T-helper 17 cell (primary cell): ENCODE measurements at regions not wholly inside any gene's neighbourhood (a gene's known extent, or its start where the extent isn't known, plus 50 kb on each side); places are given as distances from the start of the nearest gene placed in this dataset.
"Not testable (repeated sequence)": the region's sequence is repeated elsewhere in the genome, so short reads cannot be mapped to it uniquely, and the experiment has no call there.

ENCODE experiments used
- ATAC-seq: fragments of 150-1000 bp; cut with Tn5 transposase; 2 replicates; pipeline ENCODE4 v1.10.0; 2021; ENCODE audit warnings: mild to moderate bottlenecking, moderate library complexity
- DNase-seq, 3 donors: peaks; one replicate each; pipeline versions ENCODE4 v3.0.0 to v3.0.0-alpha.2; 2020 to 2021
- H3K9me3 ChIP-seq: one replicate; pipeline ENCODE4 v1.7.0; 2013; ENCODE audit warnings: low read length, mild to moderate bottlenecking; ENCODE audit not compliant: control insufficient read depth, poor library complexity, severe bottlenecking
- H3K27ac Mint-ChIP-seq: one replicate; pipeline ENCODE4 v1.8.0; 2022; ENCODE audit warnings: mild to moderate bottlenecking, moderate library complexity, mixed read lengths
- H3K27me3 Mint-ChIP-seq: one replicate; pipeline ENCODE4 v1.8.0; 2022; ENCODE audit warnings: mixed read lengths
- H3K36me3 Mint-ChIP-seq: one replicate; pipeline ENCODE4 v1.8.0; 2022; ENCODE audit warnings: low read depth, mixed read lengths
- H3K4me1 Mint-ChIP-seq: one replicate; pipeline ENCODE4 v1.8.0; 2022; ENCODE audit warnings: mild to moderate bottlenecking, mixed read lengths
- H3K4me3 Mint-ChIP-seq: one replicate; pipeline ENCODE4 v1.8.0; 2022; ENCODE audit warnings: mild to moderate bottlenecking, moderate library complexity, mixed read lengths

GRCh38 chr15:81924729-81925128 lies 121.1 kb downstream of the MEX3B start:
- H3K27ac Mint-ChIP-seq: no peak overlapping the region
- ATAC-seq (no peak), DNase-seq (no peak)
- H3K4me1 Mint-ChIP-seq: no peaks in the 10 kb centered on the region
- no peak overlapping the region for H3K4me3 Mint-ChIP-seq
- H3K9me3 ChIP-seq: peaks cover 5% of the 10 kb centered on the region
- H3K36me3 Mint-ChIP-seq: peaks cover 2% of the 10 kb centered on the region
- H3K27me3 Mint-ChIP-seq: peaks cover 29% of the 10 kb centered on the region

- Mint-ChIP-seq H3K27me3 (peaks cover 29% of the 10 kb centered on the region), H3K4me3 (no peak overlapping the region), H3K27ac (no peak overlapping the region), H3K4me1 (no peaks in the 10 kb centered on the region), H3K36me3 (peaks cover 2% of the 10 kb centered on the region)
- ATAC-seq (no peak), DNase-seq (no peak)
- peaks cover 5% of the 10 kb centered on the region for H3K9me3 ChIP-seq
Measured at GRCh38 chr15:81923561-81924350, 122.1 kb downstream of the MEX3B start.

GRCh38 chr15:81922143-81922542 lies 123.7 kb downstream of the MEX3B start:
- no peak for DNase-seq
- H3K27me3 Mint-ChIP-seq: peaks cover 21% of the 10 kb centered on the region
- ATAC-seq: no peak

DNA sequence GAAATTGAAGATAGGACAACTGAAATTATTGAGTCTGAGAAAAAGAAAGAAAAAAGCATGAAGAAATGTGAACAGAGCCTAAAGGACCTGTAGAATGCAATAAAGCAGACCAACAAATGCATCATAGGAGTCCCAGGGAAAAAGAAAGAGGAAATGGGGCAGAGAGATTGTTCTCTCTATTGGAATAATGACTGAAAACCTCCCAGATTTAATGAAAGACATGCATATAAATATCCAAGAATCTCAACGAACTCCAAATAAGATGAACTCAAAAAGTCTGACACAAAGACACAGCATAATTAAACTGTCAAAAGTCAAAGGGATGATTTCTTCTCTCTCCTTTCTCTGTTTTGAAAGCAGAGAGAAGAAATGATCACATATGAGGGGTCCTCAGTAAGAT lies 124.7 kb downstream of the MEX3B start:
- peaks cover 5% of the 10 kb centered on the region for H3K9me3 ChIP-seq
- H3K27me3 Mint-ChIP-seq: peaks cover 17% of the 10 kb centered on the region
- DNase-seq (no peak), ATAC-seq (no peak)
- no peaks in the 10 kb centered on the region for H3K36me3 Mint-ChIP-seq
- H3K4me1 Mint-ChIP-seq: no peaks in the 10 kb centered on the region
- no peak overlapping the region for H3K4me3 Mint-ChIP-seq
- H3K27ac Mint-ChIP-seq: no peak overlapping the region

More at GRCh38 chr15:81922143-81922542, 123.7 kb downstream of the MEX3B start:
- H3K4me3 Mint-ChIP-seq: no peak overlapping the region
- H3K36me3 Mint-ChIP-seq: no peaks in the 10 kb centered on the region
- H3K27ac Mint-ChIP-seq: no peak overlapping the region
- peaks cover 5% of the 10 kb centered on the region for H3K9me3 ChIP-seq
- H3K4me1 Mint-ChIP-seq: no peaks in the 10 kb centered on the region

GRCh38 chr15:81918767-81919166 lies 127.1 kb downstream of the MEX3B start:
- H3K36me3 Mint-ChIP-seq, H3K4me1 Mint-ChIP-seq, H3K4me3 Mint-ChIP-seq, H3K27ac Mint-ChIP-seq, H3K9me3 ChIP-seq, ATAC-seq, DNase-seq: not testable (repeated sequence)
- peaks cover 15% of the 10 kb centered on the region for H3K27me3 Mint-ChIP-seq

DNA sequence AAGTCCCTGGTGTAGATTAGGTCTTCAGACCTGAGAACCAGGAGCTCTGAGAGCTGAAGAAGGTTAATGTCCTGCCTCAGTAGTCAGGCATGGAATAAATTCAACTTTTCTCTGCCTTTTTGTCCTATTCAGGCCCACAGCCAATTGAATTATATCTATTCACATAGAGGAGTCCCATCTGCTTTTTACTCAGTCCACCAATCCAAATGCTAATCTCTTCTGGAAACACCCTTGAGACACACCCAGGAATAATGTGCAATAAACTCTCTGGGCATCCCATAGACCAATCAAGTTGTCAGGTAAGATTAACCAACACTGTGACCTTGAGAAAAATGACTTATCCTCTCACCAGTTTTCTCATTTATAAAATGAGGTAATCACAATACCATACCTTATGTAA lies 129.4 kb downstream of the MEX3B start:
- Mint-ChIP-seq H3K27ac (no peak overlapping the region), H3K27me3 (peaks cover 19% of the 10 kb centered on the region), H3K4me3 (no peak overlapping the region), H3K4me1 (no peaks in the 10 kb centered on the region), H3K36me3 (no peaks in the 10 kb centered on the region)
- no peak for DNase-seq
- ATAC-seq: no peak
- peaks cover 5% of the 10 kb centered on the region for H3K9me3 ChIP-seq

DNA sequence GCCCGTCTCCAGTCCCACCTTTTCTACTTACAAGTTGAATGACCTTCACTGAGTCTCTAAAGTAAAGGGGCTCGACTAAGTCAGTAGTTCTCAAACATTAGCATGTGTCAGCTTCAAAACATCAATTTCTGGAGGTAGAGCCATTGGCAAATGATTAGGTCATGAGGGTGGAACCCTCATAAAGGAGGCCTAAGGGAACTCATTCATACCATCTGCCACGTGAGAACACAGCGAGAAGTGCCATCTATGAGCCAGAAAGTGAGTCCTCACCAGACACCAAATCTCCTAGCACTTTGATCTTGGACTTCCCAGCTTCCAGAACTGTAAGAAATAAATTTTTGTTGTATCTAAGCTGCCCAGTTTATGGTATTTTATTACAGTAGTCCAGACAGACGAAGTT lies 129.8 kb downstream of the MEX3B start:
- Mint-ChIP-seq H3K36me3 (no peaks in the 10 kb centered on the region), H3K27ac (no peak overlapping the region), H3K27me3 (peaks cover 19% of the 10 kb centered on the region), H3K4me3 (no peak overlapping the region), H3K4me1 (no peaks in the 10 kb centered on the region)
- peaks cover under 1% of the 10 kb centered on the region for H3K9me3 ChIP-seq
- ATAC-seq (no peak), DNase-seq (no peak)

- Mint-ChIP-seq H3K36me3 (no peaks in the 10 kb centered on the region), H3K27me3 (peaks cover 19% of the 10 kb centered on the region), H3K4me1 (no peaks in the 10 kb centered on the region), H3K27ac (no peak overlapping the region), H3K4me3 (no peak overlapping the region)
- no peak for ATAC-seq
- DNase-seq: no peak
- no peaks in the 10 kb centered on the region for H3K9me3 ChIP-seq
Measured at GRCh38 chr15:81914734-81915256, 131.0 kb downstream of the MEX3B start.

- ATAC-seq: no peak
- Mint-ChIP-seq H3K36me3 (no peaks in the 10 kb centered on the region), H3K4me3 (no peak overlapping the region), H3K27me3 (peaks cover 19% of the 10 kb centered on the region), H3K27ac (no peak overlapping the region), H3K4me1 (no peaks in the 10 kb centered on the region)
- no peaks in the 10 kb centered on the region for H3K9me3 ChIP-seq
- DNase-seq: no peak
Measured at GRCh38 chr15:81914333-81914732, 131.5 kb downstream of the MEX3B start.

DNA sequence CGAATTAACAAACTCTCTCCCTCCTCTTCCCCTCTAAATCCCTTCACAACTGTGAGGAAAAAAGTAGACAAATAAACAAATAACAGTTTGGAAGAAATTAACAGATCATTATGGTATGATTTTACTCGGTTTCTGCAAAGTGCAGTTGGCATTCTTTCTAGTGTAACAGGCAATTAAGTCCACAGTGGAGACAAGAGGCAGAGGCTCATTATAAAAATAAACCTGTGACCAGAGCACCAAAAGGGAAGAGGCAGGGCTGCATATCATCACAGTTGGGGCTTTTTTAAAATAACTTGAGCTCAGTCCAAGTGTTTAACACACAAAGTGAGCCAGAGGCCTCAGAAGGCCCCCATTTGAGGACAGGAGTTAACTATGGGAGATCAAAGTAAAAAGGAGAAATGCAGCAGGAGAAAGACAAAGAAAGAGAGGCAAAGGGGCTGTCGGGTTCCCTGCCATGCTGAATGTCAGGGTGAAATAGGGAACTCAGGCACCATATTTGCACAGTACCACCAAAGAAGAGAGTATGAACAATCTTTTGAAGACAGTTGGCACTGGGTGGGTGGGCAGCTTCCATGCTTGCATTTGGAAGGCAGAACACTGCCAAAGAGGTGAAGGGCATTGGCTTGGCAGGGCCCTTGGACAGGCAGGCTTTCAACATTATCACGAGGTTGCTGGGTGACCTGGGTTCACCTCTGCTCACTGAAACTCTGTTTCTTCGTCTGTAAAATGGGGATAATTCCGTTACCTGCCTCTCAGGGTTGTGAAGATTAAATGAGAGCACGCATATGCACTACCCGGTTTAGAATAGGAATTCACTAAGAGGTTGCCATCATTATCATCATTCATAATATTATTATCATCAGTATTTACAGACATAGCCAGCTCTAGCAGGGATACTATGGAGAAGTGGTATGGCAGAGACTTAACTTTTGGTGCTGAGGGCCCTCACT lies 134.5 kb downstream of the MEX3B start:
- DNase-seq: no peak
- Mint-ChIP-seq H3K36me3 (no peaks in the 10 kb centered on the region), H3K4me3 (no peak overlapping the region), H3K27ac (no peak overlapping the region), H3K27me3 (peaks cover 19% of the 10 kb centered on the region), H3K4me1 (no peaks in the 10 kb centered on the region)
- H3K9me3 ChIP-seq: no peaks in the 10 kb centered on the region
- no peak for ATAC-seq

- no peak for ATAC-seq
- Mint-ChIP-seq H3K27ac (no peak overlapping the region), H3K4me1 (no peaks in the 10 kb centered on the region), H3K36me3 (no peaks in the 10 kb centered on the region), H3K27me3 (peaks cover 23% of the 10 kb centered on the region), H3K4me3 (no peak overlapping the region)
- DNase-seq: no peak
- H3K9me3 ChIP-seq: no peaks in the 10 kb centered on the region
Measured at GRCh38 chr15:81910355-81911021, 135.3 kb downstream of the MEX3B start.

GRCh38 chr15:81909011-81909358 lies 136.8 kb downstream of the MEX3B start:
- no peaks in the 10 kb centered on the region for H3K4me1 Mint-ChIP-seq
- H3K36me3 Mint-ChIP-seq: no peaks in the 10 kb centered on the region
- H3K9me3 ChIP-seq: no peaks in the 10 kb centered on the region
- no peak overlapping the region for H3K27ac Mint-ChIP-seq
- no peak for ATAC-seq
- peaks cover 13% of the 10 kb centered on the region for H3K27me3 Mint-ChIP-seq
- no peak for DNase-seq
- no peak overlapping the region for H3K4me3 Mint-ChIP-seq

DNA sequence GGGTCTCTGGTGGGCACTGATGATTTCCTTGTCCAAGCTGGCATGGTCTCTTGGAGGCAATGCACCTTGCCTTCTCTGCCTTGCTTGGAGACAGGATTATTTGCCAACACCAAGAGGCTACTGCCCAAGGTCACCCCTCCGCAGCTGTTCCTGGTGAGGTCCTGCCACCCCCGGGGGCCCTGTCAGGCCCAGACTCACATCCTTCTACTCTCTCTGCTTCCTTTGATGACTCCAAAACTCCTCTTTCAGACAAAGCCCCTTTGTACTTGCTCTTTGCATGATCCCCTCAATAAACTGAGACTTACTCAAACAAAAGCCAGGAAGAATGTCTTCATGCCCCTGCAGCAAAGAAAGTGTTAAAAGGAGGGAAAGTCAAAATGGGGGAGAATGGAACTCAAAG lies 137.7 kb downstream of the MEX3B start:
- no peak overlapping the region for H3K27ac Mint-ChIP-seq
- ATAC-seq (no peak), DNase-seq (no peak)
- H3K27me3 Mint-ChIP-seq: peaks cover 16% of the 10 kb centered on the region
- no peaks in the 10 kb centered on the region for H3K4me1 Mint-ChIP-seq
- H3K4me3 Mint-ChIP-seq: no peak overlapping the region
- H3K36me3 Mint-ChIP-seq: no peaks in the 10 kb centered on the region
- H3K9me3 ChIP-seq: no peaks in the 10 kb centered on the region
